ENCODE measurements at regions not wholly inside any gene's neighbourhood (a gene's known extent, or its start where the extent isn't known, plus 50 kb on each side); places are given as distances from the start of the nearest gene placed in this dataset.

GRCh38 chr10:61279400-61279799 lies 173.8 kb downstream of the TMEM26 start:
- CTCF ChIA-PET: interaction anchor here (1.0 kb wide), 1 partner anchor 109 kb away, joined by 5 read pairs; no protein-coding TSS in a partner anchor
- Histone ChIP-seq H3K4me3 (ENCODE audit: control insufficient read depth in 1 of 7, extremely low read depth in 1 of 7, insufficient read depth in 4 of 7, low read depth in 2 of 7, low read length in 6 of 7) (no peak overlapping the region), H3K27me3 (replicated peaks in 2 of 5; ENCODE audit: control insufficient read depth in 4 of 5, insufficient read depth in 5 of 5, low read length in 4 of 5) (peaks cover 0 to 19% (median 5%) of the 10 kb centered on the region in 5 experiments), H3K4me1 (ENCODE audit: control extremely low read depth in 1 of 4, control insufficient read depth in 4 of 4, insufficient read depth in 4 of 4, low read length in 3 of 4) (peaks cover 0 to 9% (median 0%) of the 10 kb centered on the region in 4 experiments), H3K36me3 (ENCODE audit: control insufficient read depth in 4 of 4, insufficient read depth in 4 of 4, low read length in 3 of 4) (no peaks in the 10 kb centered on the region), H3K27ac (ENCODE audit: insufficient read depth in 1 of 2, low read depth in 1 of 2, low read length in 2 of 2, poor library complexity in 1 of 2, severe bottlenecking in 2 of 2) (no peak overlapping the region), H3K9me3 (ENCODE audit: control extremely low read depth in 1 of 5, control insufficient read depth in 4 of 5, insufficient read depth in 2 of 5, low read depth in 1 of 5, low read length in 4 of 5) (peaks cover 0 to 2% (median 0%) of the 10 kb centered on the region in 5 experiments)
- POLR2A ChIA-PET: no interaction called here
- 75% methylated on average over 1 of the region's 7 CpGs for WGBS (ENCODE audit: insufficient coverage)
- DNase-seq: peak in 1 of 3 donors; percentile 28

DNA sequence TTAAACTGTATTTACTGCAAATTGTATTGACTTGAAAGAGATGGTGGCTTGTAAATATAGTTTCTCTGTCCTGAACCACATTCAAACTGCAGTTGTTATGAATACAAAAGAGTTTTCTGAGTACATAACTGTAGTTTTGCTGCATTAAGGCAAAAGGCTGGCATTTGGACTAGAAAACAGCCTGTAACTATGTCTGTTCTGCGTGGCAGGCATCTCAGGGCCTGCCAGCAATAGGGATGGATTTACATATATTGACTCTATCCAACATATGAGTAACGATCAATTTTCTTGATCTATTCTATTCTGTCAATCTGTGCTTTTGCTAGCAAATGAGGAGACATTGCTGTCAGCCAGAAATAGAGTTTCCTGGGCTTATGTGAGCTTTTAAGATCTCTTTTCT lies 174.6 kb downstream of the TMEM26 start:
- no peak for DNase-seq
- POLR2A ChIA-PET: no interaction called here
- Histone ChIP-seq H3K4me3 (ENCODE audit: control insufficient read depth in 1 of 7, extremely low read depth in 1 of 7, insufficient read depth in 4 of 7, low read depth in 2 of 7, low read length in 6 of 7) (no peak overlapping the region), H3K36me3 (ENCODE audit: control insufficient read depth in 4 of 4, insufficient read depth in 4 of 4, low read length in 3 of 4) (no peaks in the 10 kb centered on the region), H3K4me1 (ENCODE audit: control extremely low read depth in 1 of 4, control insufficient read depth in 4 of 4, insufficient read depth in 4 of 4, low read length in 3 of 4) (peaks cover 0 to 2% (median 0%) of the 10 kb centered on the region in 4 experiments), H3K27me3 (replicated peaks in 2 of 5; ENCODE audit: control insufficient read depth in 4 of 5, insufficient read depth in 5 of 5, low read length in 4 of 5) (peaks cover 0 to 19% (median 5%) of the 10 kb centered on the region in 5 experiments), H3K27ac (ENCODE audit: insufficient read depth in 1 of 2, low read depth in 1 of 2, low read length in 2 of 2, poor library complexity in 1 of 2, severe bottlenecking in 2 of 2) (no peak overlapping the region), H3K9me3 (ENCODE audit: control extremely low read depth in 1 of 5, control insufficient read depth in 4 of 5, insufficient read depth in 2 of 5, low read depth in 1 of 5, low read length in 4 of 5) (peaks cover 0 to 2% (median 0%) of the 10 kb centered on the region in 5 experiments)
- no CpG with 5 or more reads among the region's 2 CpGs for WGBS (ENCODE audit: insufficient coverage)
- CTCF ChIA-PET: interaction anchor here (1.0 kb wide), 1 partner anchor 110 kb away, joined by 5 read pairs; no protein-coding TSS in a partner anchor

GRCh38 chr10:61272781-61273180 lies 180.4 kb downstream of the TMEM26 start:
- H3K9me3 ChIP-seq (ENCODE audit: control extremely low read depth in 1 of 5, control insufficient read depth in 4 of 5, insufficient read depth in 2 of 5, low read depth in 1 of 5, low read length in 4 of 5): peaks cover 0 to 2% (median 0%) of the 10 kb centered on the region in 5 experiments
- no peak for DNase-seq
- ChIA-PET POLR2A (no interaction called here), CTCF (no interaction called here)
- H3K27ac ChIP-seq (ENCODE audit: insufficient read depth in 1 of 2, low read depth in 1 of 2, low read length in 2 of 2, poor library complexity in 1 of 2, severe bottlenecking in 2 of 2): no peak overlapping the region
- H3K36me3 ChIP-seq (ENCODE audit: control insufficient read depth in 4 of 4, insufficient read depth in 4 of 4, low read length in 3 of 4): no peaks in the 10 kb centered on the region
- H3K27me3 ChIP-seq (replicated peaks in 2 of 5; ENCODE audit: control insufficient read depth in 4 of 5, insufficient read depth in 5 of 5, low read length in 4 of 5): peaks cover 0 to 4% (median 0%) of the 10 kb centered on the region in 5 experiments
- H3K4me3 ChIP-seq (ENCODE audit: control insufficient read depth in 1 of 7, extremely low read depth in 1 of 7, insufficient read depth in 4 of 7, low read depth in 2 of 7, low read length in 6 of 7): no peak overlapping the region
- H3K4me1 ChIP-seq (ENCODE audit: control extremely low read depth in 1 of 4, control insufficient read depth in 4 of 4, insufficient read depth in 4 of 4, low read length in 3 of 4): no peaks in the 10 kb centered on the region

DNA sequence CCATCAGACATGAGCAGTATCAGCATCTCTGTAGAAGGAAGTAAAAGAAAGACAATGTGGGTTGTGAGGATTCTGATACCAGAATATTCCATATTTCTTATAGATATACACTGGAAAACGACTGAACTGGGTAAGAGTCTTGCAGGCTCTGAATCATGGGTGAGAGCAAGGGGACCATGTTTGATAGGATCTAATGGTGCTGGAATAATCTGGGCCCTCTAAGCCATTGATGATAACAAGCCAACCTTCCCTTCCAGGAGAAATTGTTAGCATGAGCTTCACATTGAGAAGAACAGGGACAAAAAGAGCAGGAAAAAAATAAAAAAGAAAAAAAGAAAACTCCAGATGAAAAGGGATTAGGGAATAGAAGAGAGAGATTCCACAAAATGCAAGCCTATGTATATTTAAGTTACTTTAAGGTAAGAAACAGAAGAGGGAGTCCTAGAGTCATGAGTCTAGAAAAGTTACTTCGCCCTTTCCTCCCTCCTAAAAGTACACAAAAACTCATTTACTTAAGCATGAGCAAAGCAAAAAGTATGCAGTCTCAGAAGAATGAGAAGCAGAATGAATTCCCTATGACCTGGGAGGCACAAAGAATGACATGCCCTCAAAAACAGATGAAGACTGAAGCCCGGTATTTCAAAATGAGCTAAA lies 181.9 kb downstream of the TMEM26 start:
- CTCF ChIA-PET: no interaction called here
- Histone ChIP-seq H3K4me3 (ENCODE audit: control insufficient read depth in 1 of 7, extremely low read depth in 1 of 7, insufficient read depth in 4 of 7, low read depth in 2 of 7, low read length in 6 of 7) (no peak overlapping the region), H3K4me1 (ENCODE audit: control extremely low read depth in 1 of 4, control insufficient read depth in 4 of 4, insufficient read depth in 4 of 4, low read length in 3 of 4) (no peaks in the 10 kb centered on the region), H3K27ac (ENCODE audit: insufficient read depth in 1 of 2, low read depth in 1 of 2, low read length in 2 of 2, poor library complexity in 1 of 2, severe bottlenecking in 2 of 2) (no peak overlapping the region), H3K9me3 (ENCODE audit: control extremely low read depth in 1 of 5, control insufficient read depth in 4 of 5, insufficient read depth in 2 of 5, low read depth in 1 of 5, low read length in 4 of 5) (no peaks in the 10 kb centered on the region), H3K27me3 (replicated peaks in 2 of 5; ENCODE audit: control insufficient read depth in 4 of 5, insufficient read depth in 5 of 5, low read length in 4 of 5) (peaks cover 0 to 3% (median 0%) of the 10 kb centered on the region in 5 experiments), H3K36me3 (ENCODE audit: control insufficient read depth in 4 of 4, insufficient read depth in 4 of 4, low read length in 3 of 4) (no peaks in the 10 kb centered on the region)
- DNase-seq: no peak
- POLR2A ChIA-PET: no interaction called here
- 80% methylated on average over 2 of the region's 3 CpGs for WGBS (ENCODE audit: insufficient coverage)

GRCh38 chr10:61263518-61263917 lies 189.7 kb downstream of the TMEM26 start:
- H3K36me3 ChIP-seq (ENCODE audit: control insufficient read depth in 4 of 4, insufficient read depth in 4 of 4, low read length in 3 of 4): no peaks in the 10 kb centered on the region
- ChIA-PET CTCF (no interaction called here), POLR2A (no interaction called here)
- WGBS (ENCODE audit: insufficient coverage): no CpG with 5 or more reads among the region's 1 CpG
- DNase-seq: no peak
- H3K27ac ChIP-seq (ENCODE audit: insufficient read depth in 1 of 2, low read depth in 1 of 2, low read length in 2 of 2, poor library complexity in 1 of 2, severe bottlenecking in 2 of 2): no peak overlapping the region
- H3K27me3 ChIP-seq (replicated peaks in 2 of 5; ENCODE audit: control insufficient read depth in 4 of 5, insufficient read depth in 5 of 5, low read length in 4 of 5): no peaks in the 10 kb centered on the region
- H3K4me3 ChIP-seq (ENCODE audit: control insufficient read depth in 1 of 7, extremely low read depth in 1 of 7, insufficient read depth in 4 of 7, low read depth in 2 of 7, low read length in 6 of 7): no peak overlapping the region
- no peaks in the 10 kb centered on the region for H3K4me1 ChIP-seq (ENCODE audit: control extremely low read depth in 1 of 4, control insufficient read depth in 4 of 4, insufficient read depth in 4 of 4, low read length in 3 of 4)
- peaks cover 0 to 11% (median 4%) of the 10 kb centered on the region in 5 experiments for H3K9me3 ChIP-seq (ENCODE audit: control extremely low read depth in 1 of 5, control insufficient read depth in 4 of 5, insufficient read depth in 2 of 5, low read depth in 1 of 5, low read length in 4 of 5)

DNA sequence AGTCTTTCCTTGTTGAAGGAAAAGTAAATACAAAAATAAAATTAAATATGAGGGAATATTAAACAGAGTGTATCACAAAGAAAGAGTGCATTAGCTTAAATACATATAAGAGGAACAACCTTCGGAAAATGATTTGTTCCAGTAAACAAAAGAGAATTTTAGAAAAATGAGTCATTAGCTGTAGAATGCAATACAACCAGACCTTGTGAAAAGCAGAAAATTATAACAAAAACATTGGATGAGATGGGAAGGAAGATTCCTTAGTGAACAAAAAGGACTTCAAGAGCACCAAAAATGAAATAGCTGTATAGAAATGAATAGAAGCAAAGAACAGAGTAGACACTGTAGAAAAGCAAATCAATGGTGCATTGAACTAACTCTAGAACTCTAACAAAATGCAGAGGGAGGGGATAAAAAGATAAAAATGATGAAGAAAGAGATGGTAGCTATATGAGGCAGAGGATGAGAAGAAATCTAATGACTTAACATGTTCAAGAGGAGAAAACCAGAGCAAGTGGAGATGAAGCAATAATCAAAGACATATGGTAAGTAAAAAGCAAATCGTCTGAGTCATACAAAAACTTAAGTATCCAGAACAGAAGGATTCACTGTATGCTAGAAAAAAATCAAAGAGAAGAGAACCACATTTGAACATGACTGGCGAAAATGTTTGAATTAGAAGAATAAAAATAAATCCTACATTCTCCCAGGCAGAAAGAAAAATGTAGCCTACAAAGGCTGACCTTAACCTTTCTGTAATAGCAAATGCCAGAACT lies 190.5 kb downstream of the TMEM26 start:
- no CpG with 5 or more reads among the region's 3 CpGs for WGBS (ENCODE audit: insufficient coverage)
- Histone ChIP-seq H3K36me3 (ENCODE audit: control insufficient read depth in 4 of 4, insufficient read depth in 4 of 4, low read length in 3 of 4) (no peaks in the 10 kb centered on the region), H3K4me1 (ENCODE audit: control extremely low read depth in 1 of 4, control insufficient read depth in 4 of 4, insufficient read depth in 4 of 4, low read length in 3 of 4) (no peaks in the 10 kb centered on the region), H3K27ac (ENCODE audit: insufficient read depth in 1 of 2, low read depth in 1 of 2, low read length in 2 of 2, poor library complexity in 1 of 2, severe bottlenecking in 2 of 2) (no peak overlapping the region), H3K27me3 (replicated peaks in 2 of 5; ENCODE audit: control insufficient read depth in 4 of 5, insufficient read depth in 5 of 5, low read length in 4 of 5) (no peaks in the 10 kb centered on the region), H3K4me3 (ENCODE audit: control insufficient read depth in 1 of 7, extremely low read depth in 1 of 7, insufficient read depth in 4 of 7, low read depth in 2 of 7, low read length in 6 of 7) (no peak overlapping the region), H3K9me3 (ENCODE audit: control extremely low read depth in 1 of 5, control insufficient read depth in 4 of 5, insufficient read depth in 2 of 5, low read depth in 1 of 5, low read length in 4 of 5) (peaks cover 0 to 11% (median 4%) of the 10 kb centered on the region in 5 experiments)
- ChIA-PET CTCF (no interaction called here), POLR2A (no interaction called here)
- no peak for DNase-seq

DNA sequence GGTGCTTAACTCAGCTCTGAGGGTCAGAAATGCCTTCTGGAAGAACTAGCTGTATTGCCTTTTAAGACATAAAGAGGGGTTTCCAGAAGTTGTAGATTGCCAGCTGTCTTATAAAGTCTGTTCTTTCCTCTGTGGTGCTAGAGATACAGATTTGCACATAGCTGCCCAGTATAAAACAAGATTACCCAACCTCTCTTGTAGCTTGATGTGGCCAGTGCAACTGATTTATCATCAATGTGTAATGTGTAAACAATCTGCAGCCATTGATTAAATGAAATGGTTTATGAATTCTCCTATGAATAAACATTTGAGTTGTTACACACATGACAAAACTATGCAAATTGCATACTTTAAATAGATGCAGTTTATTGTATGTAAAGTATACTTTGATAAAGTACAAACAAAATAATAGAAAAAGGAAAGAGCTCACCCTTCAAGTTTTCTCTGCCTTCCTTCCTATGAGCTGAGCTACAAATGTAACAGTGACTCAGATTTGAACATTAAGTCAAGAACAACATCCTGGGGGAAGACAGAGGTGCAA lies 195.2 kb downstream of the TMEM26 start:
- no peak overlapping the region for H3K27ac ChIP-seq (ENCODE audit: insufficient read depth in 1 of 2, low read depth in 1 of 2, low read length in 2 of 2, poor library complexity in 1 of 2, severe bottlenecking in 2 of 2)
- POLR2A ChIA-PET: no interaction called here
- CTCF ChIA-PET: no interaction called here
- H3K36me3 ChIP-seq (ENCODE audit: control insufficient read depth in 4 of 4, insufficient read depth in 4 of 4, low read length in 3 of 4): no peaks in the 10 kb centered on the region
- no peak overlapping the region for H3K4me3 ChIP-seq (ENCODE audit: control insufficient read depth in 1 of 7, extremely low read depth in 1 of 7, insufficient read depth in 4 of 7, low read depth in 2 of 7, low read length in 6 of 7)
- DNase-seq: no peak
- peaks cover 2 to 14% (median 4%) of the 10 kb centered on the region in 5 experiments for H3K9me3 ChIP-seq (ENCODE audit: control extremely low read depth in 1 of 5, control insufficient read depth in 4 of 5, insufficient read depth in 2 of 5, low read depth in 1 of 5, low read length in 4 of 5)
- H3K4me1 ChIP-seq (ENCODE audit: control extremely low read depth in 1 of 4, control insufficient read depth in 4 of 4, insufficient read depth in 4 of 4, low read length in 3 of 4): no peaks in the 10 kb centered on the region
- H3K27me3 ChIP-seq (replicated peaks in 2 of 5; ENCODE audit: control insufficient read depth in 4 of 5, insufficient read depth in 5 of 5, low read length in 4 of 5): no peaks in the 10 kb centered on the region
